C4-2B (cell line): ENCODE measurements at regions not wholly inside any gene's neighbourhood (a gene's known extent, or its start where the extent isn't known, plus 50 kb on each side); places are given as distances from the start of the nearest gene placed in this dataset.

Experiments
- H3K27ac ChIP-seq: fragments of 450-650 bp; 2 replicates; pipeline ENCODE4 v1.5.1; 2017
- CTCF ChIP-seq: fragments of 450-650 bp; conservative IDR thresholded peaks from 2 replicates; pipeline ENCODE4 v1.5.1; 2017; ENCODE audit warnings: mild to moderate bottlenecking
- ZFX ChIP-seq: fragments of 450-650 bp; IDR thresholded peaks from 2 replicates; pipeline ENCODE4 v1.6.1; 2017

GRCh38 chr1:2911421-2912178 is 109.7 kb upstream of the ACTRT2 start:
- H3K27ac ChIP-seq: no peak overlapping the region
- TF ChIP-seq CTCF (no peak), ZFX (no peak)

GRCh38 chr1:2912424-2913061 is 108.7 kb upstream of the ACTRT2 start:
- TF ChIP-seq ZFX (no peak), CTCF (no peak)
- H3K27ac ChIP-seq: no peak overlapping the region

GRCh38 chr1:2913091-2913490 is 108.2 kb upstream of the ACTRT2 start:
- TF ChIP-seq ZFX (no peak), CTCF (no peak)
- no peak overlapping the region for H3K27ac ChIP-seq

GRCh38 chr1:2914702-2915101 is 106.6 kb upstream of the ACTRT2 start:
- no peak overlapping the region for H3K27ac ChIP-seq
- TF ChIP-seq CTCF: no peak

GRCh38 chr1:2916153-2916552 is 105.1 kb upstream of the ACTRT2 start:
- TF ChIP-seq CTCF (no peak), ZFX (no peak)
- no peak overlapping the region for H3K27ac ChIP-seq

GRCh38 chr1:2916706-2917105 is 104.6 kb upstream of the ACTRT2 start:
- TF ChIP-seq CTCF: no peak
- no peak for TF ChIP-seq ZFX
- H3K27ac ChIP-seq: no peak overlapping the region

- TF ChIP-seq CTCF (no peak), ZFX (no peak)
Observed at GRCh38 chr1:2917284-2917683, 104.0 kb upstream of the ACTRT2 start.

More at GRCh38 chr1:2917284-2917683, 104.0 kb upstream of the ACTRT2 start:
- no peak overlapping the region for H3K27ac ChIP-seq
